GM21515 (cell line): ENCODE measurements at regions not wholly inside any gene's neighbourhood (a gene's known extent, or its start where the extent isn't known, plus 50 kb on each side); places are given as distances from the start of the nearest gene placed in this dataset.
"Not testable (repeated sequence)": the region's sequence is repeated elsewhere in the genome, so short reads cannot be mapped to it uniquely, and the experiment has no call there.

ENCODE experiments used
- ATAC-seq: cut with Tn5 transposase; IDR thresholded peaks from one replicate; pipeline ENCODE4 v1.9.1; 2021; ENCODE audit not compliant: unreplicated experiment

- ATAC-seq, result no peak
Observed at GRCh38 chr6:27747637-27748036, 164.6 kb downstream of the OR2B2 start.

GRCh38 chr6:27746860-27747259 is 165.3 kb downstream of the OR2B2 start:
- ATAC-seq, result not testable (repeated sequence)

DNA sequence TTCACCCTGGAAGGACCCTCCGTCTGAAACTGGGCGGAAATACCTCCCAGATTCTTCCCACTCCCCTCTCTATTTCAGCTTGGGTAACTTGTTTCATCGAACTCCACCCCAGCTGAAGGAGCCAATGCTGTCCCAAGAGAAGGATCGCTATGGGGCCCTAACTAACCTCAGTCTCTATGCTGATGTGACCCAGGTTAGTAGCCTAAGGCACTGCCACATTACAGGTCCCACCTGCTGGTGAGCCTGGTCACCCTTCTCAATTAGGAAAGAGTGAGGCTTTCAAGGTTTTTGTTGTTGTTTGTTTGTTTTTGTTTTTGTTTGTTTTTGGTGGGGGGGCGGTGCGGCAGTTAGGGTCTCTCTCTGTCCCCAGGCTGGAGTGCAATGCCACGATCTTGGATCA is 168.4 kb downstream of the OR2B2 start:
- ATAC-seq, result no peak

GRCh38 chr6:27742833-27743573 is 169.2 kb downstream of the OR2B2 start:
- ATAC-seq, result no peak

- ATAC-seq, result not testable (repeated sequence)
Observed at GRCh38 chr6:27739902-27740301, 172.3 kb downstream of the OR2B2 start.

DNA sequence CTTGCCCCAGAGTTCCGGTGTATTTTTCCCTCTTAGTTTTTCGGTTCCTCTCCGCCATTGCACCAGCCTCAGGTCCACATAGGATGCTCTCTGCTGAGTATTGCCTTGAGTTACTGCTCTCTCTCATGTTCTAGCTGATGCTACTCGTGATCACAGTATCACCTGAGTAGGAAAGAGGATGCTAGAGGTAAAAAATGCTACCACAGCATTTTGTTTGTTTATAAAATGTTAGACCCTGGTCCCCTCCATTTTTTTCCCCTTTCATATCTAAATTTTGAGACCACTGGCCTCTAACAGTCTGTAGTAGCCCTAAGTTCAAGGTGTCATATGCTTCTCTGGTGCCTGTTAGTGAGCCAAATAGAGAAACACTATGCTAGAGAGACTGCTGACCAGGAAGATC is 175.5 kb downstream of the OR2B2 start:
- ATAC-seq, result no peak

DNA sequence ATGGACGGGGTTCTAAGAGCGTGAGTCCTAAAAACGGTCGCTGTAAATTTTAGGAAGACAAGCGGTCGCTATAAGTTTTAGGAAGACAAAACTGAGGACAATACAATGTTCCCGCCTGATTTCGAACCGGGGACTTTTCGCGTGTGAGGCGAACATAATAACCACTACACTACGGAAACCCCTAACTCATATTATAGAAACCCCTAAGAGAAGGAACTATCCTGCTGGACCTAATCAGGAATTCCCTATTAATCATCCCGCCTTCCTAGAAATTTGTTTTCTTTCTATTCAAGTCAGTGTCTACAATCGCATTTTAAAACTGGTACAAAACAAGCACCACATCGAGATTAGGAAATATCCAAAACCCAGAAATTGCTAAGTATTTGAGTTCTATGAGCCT is 183.8 kb downstream of the OR2B2 start:
- ATAC-seq, result no peak

GRCh38 chr6:27726619-27727023 is 185.6 kb downstream of the OR2B2 start:
- no peak for ATAC-seq

GRCh38 chr6:27720607-27721580 is 191.3 kb downstream of the OR2B2 start:
- ATAC-seq, result no peak

- not testable (repeated sequence) for ATAC-seq
Observed at GRCh38 chr6:27719039-27719438, 193.2 kb downstream of the OR2B2 start.

GRCh38 chr6:27706431-27706830 is 205.8 kb downstream of the OR2B2 start:
- no peak for ATAC-seq

DNA sequence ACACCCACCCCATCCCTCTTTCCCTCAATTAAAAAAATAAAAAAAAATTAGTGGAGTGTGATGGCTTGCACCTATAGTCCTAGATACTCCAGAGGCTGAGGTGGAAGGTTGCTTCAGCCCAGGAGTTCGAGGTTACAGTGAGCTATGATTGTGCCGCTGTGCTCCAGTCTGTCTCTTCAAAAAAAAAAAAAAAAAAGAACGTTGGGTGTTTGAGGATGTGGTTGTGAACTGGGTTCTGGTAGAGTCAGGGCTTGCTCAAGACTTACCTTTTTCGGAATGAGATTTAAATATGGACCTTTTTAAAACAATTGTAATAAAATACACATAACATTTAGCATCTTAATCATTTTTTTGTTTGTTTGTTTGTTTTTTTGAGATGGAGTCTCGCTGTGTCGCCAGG is 211.9 kb downstream of the OR2B2 start:
- ATAC-seq, result no peak

GRCh38 chr6:27694547-27694874 is 217.7 kb downstream of the OR2B2 start:
- no peak for ATAC-seq

DNA sequence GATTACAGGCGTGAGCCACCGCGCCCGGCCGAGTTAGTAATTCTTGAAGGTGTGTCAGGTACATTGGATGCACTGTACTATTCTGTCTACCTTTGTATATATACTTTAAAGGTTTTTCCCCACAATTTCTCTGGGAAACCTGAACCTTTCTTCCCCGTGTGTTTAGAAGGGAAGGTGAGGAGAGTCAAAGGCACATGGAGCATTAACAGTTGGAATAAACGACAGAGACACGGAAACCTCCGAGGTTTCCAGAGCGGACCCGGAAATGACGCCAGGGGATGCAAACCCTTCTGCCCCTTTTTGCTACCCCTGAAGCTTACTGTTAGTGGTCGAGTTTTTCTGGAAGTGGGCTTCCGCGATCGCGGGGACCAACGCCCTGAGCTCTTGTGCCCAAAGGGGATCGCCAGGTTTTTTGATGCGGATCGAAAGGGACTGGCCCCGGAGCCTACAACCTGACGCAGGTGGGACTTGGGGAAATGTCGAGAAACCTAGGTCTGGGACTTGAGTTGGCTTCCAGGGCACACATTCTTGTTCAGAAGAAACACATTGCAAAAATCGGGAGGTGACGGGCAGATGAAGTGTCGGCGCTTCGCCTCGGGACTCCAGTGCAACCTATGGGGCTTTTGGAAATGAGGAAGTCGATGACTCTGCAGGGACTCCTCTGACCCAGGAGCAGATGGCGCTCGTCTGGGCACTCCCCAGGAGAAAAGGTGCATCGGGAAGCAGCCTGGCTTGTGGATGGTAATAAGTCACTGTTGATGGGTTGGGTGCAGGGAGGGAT is 218.2 kb downstream of the OR2B2 start:
- peak; percentile 51 for ATAC-seq

DNA sequence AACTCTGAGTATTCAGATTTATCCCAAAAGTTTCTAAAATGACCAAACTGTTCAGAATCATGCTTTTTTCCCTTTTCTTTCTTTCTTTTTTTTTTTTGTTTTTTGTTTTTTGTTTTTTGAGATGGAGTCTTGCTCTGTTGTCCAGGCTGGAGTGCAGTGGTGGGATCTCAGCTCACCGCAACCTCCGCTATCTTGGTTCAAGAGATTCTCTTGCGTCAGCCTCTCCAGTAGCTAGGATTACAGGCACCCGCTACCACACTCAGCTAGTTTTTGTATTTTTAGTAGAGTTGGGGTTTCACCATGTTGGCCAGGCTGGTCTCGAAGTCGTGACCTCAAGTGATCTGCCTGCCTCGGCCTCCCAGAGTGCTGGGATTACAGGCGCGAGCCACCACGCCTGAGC is 219.2 kb upstream of the ZNF184 start:
- not testable (repeated sequence) for ATAC-seq

DNA sequence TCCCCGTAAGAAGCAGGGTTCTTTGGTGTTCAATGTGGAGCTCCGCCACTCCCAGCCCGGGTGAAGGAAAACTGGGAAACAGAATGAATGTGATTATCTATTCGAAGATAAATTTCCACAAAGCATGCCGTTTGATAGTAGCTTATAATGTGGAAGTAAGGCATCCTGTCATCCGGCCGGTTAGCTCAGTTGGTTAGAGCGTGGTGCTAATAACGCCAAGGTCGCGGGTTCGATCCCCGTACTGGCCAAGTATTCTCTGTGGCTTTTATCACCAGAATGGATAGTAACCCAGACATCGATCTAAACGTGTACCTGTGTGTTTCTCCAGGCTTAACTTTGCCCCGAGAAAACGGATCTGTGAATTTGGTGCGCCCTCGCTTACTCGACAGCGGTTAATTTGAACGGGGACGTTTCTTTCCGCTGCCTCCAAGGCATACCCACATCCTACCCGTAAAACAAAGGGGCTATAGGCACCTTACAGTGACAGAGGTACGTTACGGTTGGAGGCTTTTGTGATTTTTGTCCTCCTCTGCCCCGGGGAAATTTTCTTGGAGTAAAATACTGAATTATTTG is 215.2 kb upstream of the ZNF184 start:
- ATAC-seq, result peak; percentile 60

- ATAC-seq, result peak; percentile 69
Observed at GRCh38 chr6:27687154-27688013, 214.5 kb upstream of the ZNF184 start.

DNA sequence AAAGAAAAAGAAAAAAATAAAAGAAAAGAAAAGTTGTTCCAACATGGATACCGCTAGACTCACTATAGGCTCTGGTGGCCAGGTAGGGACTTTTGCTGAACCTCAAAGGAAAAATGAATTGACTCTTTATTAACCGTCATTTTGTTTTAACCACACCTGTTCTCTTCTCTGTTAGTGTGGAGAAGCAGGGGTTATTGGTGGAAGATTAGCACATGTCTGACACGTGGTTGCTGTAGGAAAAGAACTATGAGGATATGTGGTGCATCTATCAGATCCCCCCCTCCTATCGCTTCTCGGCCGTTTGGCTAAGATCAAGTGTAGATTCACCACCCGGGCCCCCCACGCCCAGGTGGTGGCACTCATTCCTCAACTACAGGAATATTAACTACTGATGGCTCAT is 212.4 kb upstream of the ZNF184 start:
- ATAC-seq, result no peak

GRCh38 chr6:27684264-27685211 is 211.6 kb upstream of the ZNF184 start:
- no peak for ATAC-seq
